ENCODE measurements at regions not wholly inside any gene's neighbourhood (a gene's known extent, or its start where the extent isn't known, plus 50 kb on each side); places are given as distances from the start of the nearest gene placed in this dataset.

GRCh38 chr14:101491841-101492240 is 69.5 kb upstream of the DIO3 start:
- in situ Hi-C loops (cut with MboI): no loop called here
- TF ChIP-seq EZH2 (IDR thresholded peaks at IDR 0.05; ENCODE audit: insufficient read depth, poor library complexity, severe bottlenecking): no peak
- no peak for TF ChIP-seq EZH2phosphoT487 (IDR thresholded peaks at IDR 0.05; ENCODE audit: insufficient read depth, low read depth)
- no peaks in the 10 kb centered on the region for H3K9me2 ChIP-seq (ENCODE audit: insufficient read depth)
- no peaks in the 10 kb centered on the region for H3K79me2 ChIP-seq (ENCODE audit: insufficient read depth)
- no peak overlapping the region for H3K4me2 ChIP-seq (ENCODE audit: unreplicated experiment)
- no peak overlapping the region for H3K27ac ChIP-seq
- no peak overlapping the region for H3K9ac ChIP-seq
- H3K4me3 ChIP-seq: no peak overlapping the region
- H4K20me1 ChIP-seq (ENCODE audit: insufficient read depth): no peaks in the 10 kb centered on the region
- no peaks in the 10 kb centered on the region for H3K4me1 ChIP-seq (ENCODE audit: insufficient read depth)
- 82 to 84% methylated on average over 9 to 12 of the region's 12 CpGs for WGBS, 2 experiments (ENCODE audit: low coverage in 1 of 2, low lambda C conversion rate in 2 of 2, missing lambda C conversion rate in 2 of 2)
- no peaks in the 10 kb centered on the region for H3F3A ChIP-seq (ENCODE audit: insufficient read depth)
- H2AFZ ChIP-seq: no peak overlapping the region
- peaks cover 8% of the 10 kb centered on the region for H3K27me3 ChIP-seq (replicated peaks; ENCODE audit: insufficient read depth)
- no peaks in the 10 kb centered on the region for H3K9me3 ChIP-seq (ENCODE audit: low read depth)
- H3K36me3 ChIP-seq (ENCODE audit: low read depth): no peaks in the 10 kb centered on the region
- DNase-seq: no peak

GRCh38 chr14:101492716-101493115 is 68.6 kb upstream of the DIO3 start:
- TF ChIP-seq EZH2phosphoT487 (IDR thresholded peaks at IDR 0.05; ENCODE audit: insufficient read depth, low read depth) (no peak), EZH2 (IDR thresholded peaks at IDR 0.05; ENCODE audit: insufficient read depth, poor library complexity, severe bottlenecking) (no peak)
- H3K9me3 ChIP-seq (ENCODE audit: low read depth): no peaks in the 10 kb centered on the region
- no peak overlapping the region for H2AFZ ChIP-seq
- no peak for DNase-seq
- in situ Hi-C loops (cut with MboI): no loop called here
- H3K9me2 ChIP-seq (ENCODE audit: insufficient read depth): no peaks in the 10 kb centered on the region
- no peaks in the 10 kb centered on the region for H3K79me2 ChIP-seq (ENCODE audit: insufficient read depth)
- no peaks in the 10 kb centered on the region for H3F3A ChIP-seq (ENCODE audit: insufficient read depth)
- H3K36me3 ChIP-seq (ENCODE audit: low read depth): no peaks in the 10 kb centered on the region
- 59% methylated on average over 11 to 15 of the region's 15 CpGs for WGBS, 2 experiments (ENCODE audit: low coverage in 1 of 2, low lambda C conversion rate in 2 of 2, missing lambda C conversion rate in 2 of 2)
- H3K4me1 ChIP-seq (ENCODE audit: insufficient read depth): no peaks in the 10 kb centered on the region
- peaks cover 8% of the 10 kb centered on the region for H3K27me3 ChIP-seq (replicated peaks; ENCODE audit: insufficient read depth)
- H3K9ac ChIP-seq: no peak overlapping the region
- H3K27ac ChIP-seq: no peak overlapping the region
- no peak overlapping the region for H3K4me2 ChIP-seq (ENCODE audit: unreplicated experiment)
- no peaks in the 10 kb centered on the region for H4K20me1 ChIP-seq (ENCODE audit: insufficient read depth)
- H3K4me3 ChIP-seq: no peak overlapping the region

- no peak overlapping the region for H3K27ac ChIP-seq
- H3K9me2 ChIP-seq (ENCODE audit: insufficient read depth): no peaks in the 10 kb centered on the region
- H3K79me2 ChIP-seq (ENCODE audit: insufficient read depth): no peaks in the 10 kb centered on the region
- no peaks in the 10 kb centered on the region for H3K36me3 ChIP-seq (ENCODE audit: low read depth)
- no peak overlapping the region for H2AFZ ChIP-seq
- in situ Hi-C loops (cut with MboI): no loop called here
- no peak overlapping the region for H3K4me2 ChIP-seq (ENCODE audit: unreplicated experiment)
- no peak overlapping the region for H3K4me3 ChIP-seq
- H3K27me3 ChIP-seq (replicated peaks; ENCODE audit: insufficient read depth): peaks cover 5% of the 10 kb centered on the region; the same call in 1 of the 2 replicates
- no peaks in the 10 kb centered on the region for H4K20me1 ChIP-seq (ENCODE audit: insufficient read depth)
- H3K9ac ChIP-seq: no peak overlapping the region
- no peak for TF ChIP-seq EZH2phosphoT487 (IDR thresholded peaks at IDR 0.05; ENCODE audit: insufficient read depth, low read depth)
- no peak for TF ChIP-seq EZH2 (IDR thresholded peaks at IDR 0.05; ENCODE audit: insufficient read depth, poor library complexity, severe bottlenecking)
- no peaks in the 10 kb centered on the region for H3K9me3 ChIP-seq (ENCODE audit: low read depth)
- DNase-seq: no peak
- WGBS, 2 experiments (ENCODE audit: low coverage in 1 of 2, low lambda C conversion rate in 2 of 2, missing lambda C conversion rate in 2 of 2): 26 to 35% methylated on average over 7 of the region's 7 CpGs
- no peaks in the 10 kb centered on the region for H3F3A ChIP-seq (ENCODE audit: insufficient read depth)
- H3K4me1 ChIP-seq (ENCODE audit: insufficient read depth): no peaks in the 10 kb centered on the region
Observed at GRCh38 chr14:101494826-101495225, 66.5 kb upstream of the DIO3 start.

GRCh38 chr14:101495284-101495683 is 66.0 kb upstream of the DIO3 start:
- H3K9ac ChIP-seq: no peak overlapping the region
- in situ Hi-C loops (cut with MboI): no loop called here
- WGBS, 2 experiments (ENCODE audit: low coverage in 1 of 2, low lambda C conversion rate in 2 of 2, missing lambda C conversion rate in 2 of 2): 73 to 74% methylated on average over 3 of the region's 3 CpGs
- peaks cover 5% of the 10 kb centered on the region; the same call in 1 of the 2 replicates for H3K27me3 ChIP-seq (replicated peaks; ENCODE audit: insufficient read depth)
- no peak overlapping the region for H3K27ac ChIP-seq
- TF ChIP-seq EZH2phosphoT487 (IDR thresholded peaks at IDR 0.05; ENCODE audit: insufficient read depth, low read depth): no peak
- TF ChIP-seq EZH2 (IDR thresholded peaks at IDR 0.05; ENCODE audit: insufficient read depth, poor library complexity, severe bottlenecking): no peak
- H3K4me1 ChIP-seq (ENCODE audit: insufficient read depth): no peaks in the 10 kb centered on the region
- H3K9me2 ChIP-seq (ENCODE audit: insufficient read depth): no peaks in the 10 kb centered on the region
- H3K79me2 ChIP-seq (ENCODE audit: insufficient read depth): no peaks in the 10 kb centered on the region
- no peaks in the 10 kb centered on the region for H3K36me3 ChIP-seq (ENCODE audit: low read depth)
- H3K9me3 ChIP-seq (ENCODE audit: low read depth): no peaks in the 10 kb centered on the region
- H3K4me2 ChIP-seq (ENCODE audit: unreplicated experiment): no peak overlapping the region
- no peak for DNase-seq
- no peaks in the 10 kb centered on the region for H4K20me1 ChIP-seq (ENCODE audit: insufficient read depth)
- no peaks in the 10 kb centered on the region for H3F3A ChIP-seq (ENCODE audit: insufficient read depth)
- no peak overlapping the region for H2AFZ ChIP-seq
- no peak overlapping the region for H3K4me3 ChIP-seq
